Activated CD4-positive, alpha-beta memory T cell treated with anti-CD3 and anti-CD28 coated beads for 36 hours (primary cell): ENCODE measurements at regions not wholly inside any gene's neighbourhood (a gene's known extent, or its start where the extent isn't known, plus 50 kb on each side); places are given as distances from the start of the nearest gene placed in this dataset.

Source experiments
- CTCF ChIA-PET: fragments of 350-600 bp; sonication (Branson Sonifier 250); formaldehyde crosslinking; loops from one replicate; lab custom pipeline; 2021; ENCODE audit warnings: antibody characterized with exemption, inconsistent platforms; lab: Charles Lee
- POLR2A ChIA-PET: fragments of 350-600 bp; sonication (Branson Sonifier 250); formaldehyde crosslinking; loops from one replicate; lab custom pipeline; 2021; ENCODE audit warnings: antibody characterized with exemption; lab: Charles Lee
- DNase-seq: peaks from one replicate; pipeline ENCODE4 v3.0.0-alpha.2; 2020
- H3K27ac Mint-ChIP-seq: one replicate; pipeline ENCODE4 v1.8.0; 2021; ENCODE audit warnings: mixed read lengths
- H3K27me3 Mint-ChIP-seq: one replicate; pipeline ENCODE4 v1.8.0; 2021; ENCODE audit warnings: mixed read lengths
- H3K36me3 Mint-ChIP-seq: one replicate; pipeline ENCODE4 v1.8.0; 2021; ENCODE audit warnings: mixed read lengths
- H3K4me1 Mint-ChIP-seq: one replicate; pipeline ENCODE4 v1.8.0; 2021; ENCODE audit warnings: low read depth, mixed read lengths
- H3K4me3 Mint-ChIP-seq: one replicate; pipeline ENCODE4 v1.8.0; 2021; ENCODE audit warnings: mild to moderate bottlenecking, mixed read lengths
- H3K9me3 Mint-ChIP-seq: one replicate; pipeline ENCODE4 v1.8.0; 2021; ENCODE audit warnings: mixed read lengths
- intact Hi-C: fragments of 100-400 bp; cut with micrococcal nuclease; formaldehyde crosslinking; loops from one replicate; pipeline ENCODE4 v1.15.1; 2023

DNA sequence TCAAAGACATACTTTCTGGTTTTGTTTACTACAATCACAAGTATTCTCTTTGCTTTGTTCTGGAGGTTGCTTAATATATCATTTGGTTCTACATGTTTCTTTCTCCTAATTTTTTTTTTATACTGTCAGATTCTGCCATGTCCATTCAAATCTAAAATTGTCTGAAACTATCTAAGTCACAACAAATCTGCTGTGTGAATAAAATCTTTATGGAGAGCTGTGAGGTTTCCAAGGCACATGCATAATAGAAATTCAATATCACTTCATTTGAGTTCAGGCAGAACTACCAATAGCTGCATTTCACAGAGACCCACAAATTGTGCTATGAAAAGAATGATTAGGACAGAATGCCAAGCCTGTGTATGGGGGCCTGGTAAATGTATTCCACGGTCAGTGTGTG, 346.9 kb upstream of the ARRDC3 start:
- CTCF ChIA-PET = no interaction called here
- peaks cover 1% of the 10 kb centered on the region for H3K9me3 Mint-ChIP-seq
- no peaks in the 10 kb centered on the region for H3K4me1 Mint-ChIP-seq
- intact Hi-C loops = no loop called here
- no peak overlapping the region for H3K4me3 Mint-ChIP-seq
- DNase-seq = no peak
- no peaks in the 10 kb centered on the region for H3K27me3 Mint-ChIP-seq
- POLR2A ChIA-PET = no interaction called here
- no peaks in the 10 kb centered on the region for H3K36me3 Mint-ChIP-seq
- H3K27ac Mint-ChIP-seq = no peak overlapping the region

DNA sequence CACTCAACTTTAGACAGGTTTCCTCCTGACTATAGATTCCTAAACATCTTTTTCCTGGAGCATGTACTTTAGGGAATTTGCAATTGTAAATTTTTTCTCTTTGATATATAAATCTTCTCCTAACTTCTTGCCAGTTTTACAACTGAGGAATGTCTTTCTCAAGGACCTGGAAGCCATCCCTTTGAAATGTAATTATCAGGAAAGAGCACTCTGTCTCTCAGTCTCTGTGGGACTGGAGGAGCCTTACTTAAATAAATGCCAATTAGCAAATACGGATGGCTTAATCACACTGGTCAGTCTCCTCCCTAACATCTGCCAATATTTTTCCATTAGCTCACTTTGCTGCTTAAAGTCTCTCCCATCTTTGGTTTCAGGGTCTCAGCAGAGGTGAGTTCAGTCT, 344.3 kb upstream of the ARRDC3 start:
- H3K4me3 Mint-ChIP-seq = no peak overlapping the region
- H3K27me3 Mint-ChIP-seq = no peaks in the 10 kb centered on the region
- DNase-seq = no peak
- CTCF ChIA-PET = no interaction called here
- H3K9me3 Mint-ChIP-seq = peaks cover 1% of the 10 kb centered on the region
- H3K4me1 Mint-ChIP-seq = no peaks in the 10 kb centered on the region
- no peaks in the 10 kb centered on the region for H3K36me3 Mint-ChIP-seq
- POLR2A ChIA-PET = no interaction called here
- intact Hi-C loops = no loop called here
- no peak overlapping the region for H3K27ac Mint-ChIP-seq

DNA sequence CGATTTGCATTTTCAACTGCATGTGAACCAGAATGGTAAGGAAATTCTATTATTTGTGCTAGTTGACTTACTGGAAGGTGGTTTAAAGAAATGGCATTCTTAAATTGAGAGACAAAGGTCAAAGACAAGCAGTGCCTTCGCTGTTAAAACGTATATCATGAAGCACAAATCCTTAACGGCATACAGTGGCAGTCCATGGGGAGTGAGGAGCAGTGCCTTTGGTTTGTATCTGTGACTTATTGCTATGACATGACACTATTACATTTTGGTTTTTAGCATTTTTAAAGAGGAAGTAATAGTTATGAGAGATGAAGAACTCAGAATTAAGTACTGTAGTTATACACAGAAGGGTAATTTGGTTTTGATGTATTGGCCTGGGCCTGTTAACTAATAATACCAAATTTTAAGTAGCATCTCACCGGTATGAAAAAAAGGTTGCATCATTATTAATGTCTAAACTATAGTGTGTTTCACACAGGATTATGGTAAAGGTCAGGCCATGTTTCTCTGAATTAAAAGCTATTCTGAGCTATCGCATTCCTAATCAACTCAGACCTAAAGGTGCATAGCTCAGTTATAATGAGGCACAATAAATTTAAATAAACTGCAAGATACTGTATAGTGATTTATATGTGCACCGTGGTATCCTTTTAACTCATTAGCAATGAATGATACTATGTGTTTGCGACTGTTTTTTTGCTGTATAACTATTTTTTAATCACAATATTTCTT, 339.8 kb upstream of the ARRDC3 start:
- CTCF ChIA-PET = no interaction called here
- no peaks in the 10 kb centered on the region for H3K4me1 Mint-ChIP-seq
- no peaks in the 10 kb centered on the region for H3K27me3 Mint-ChIP-seq
- H3K4me3 Mint-ChIP-seq = no peak overlapping the region
- POLR2A ChIA-PET = no interaction called here
- H3K9me3 Mint-ChIP-seq = peaks cover 1% of the 10 kb centered on the region
- intact Hi-C loops = no loop called here
- DNase-seq = no peak
- H3K27ac Mint-ChIP-seq = no peak overlapping the region
- H3K36me3 Mint-ChIP-seq = no peaks in the 10 kb centered on the region

DNA sequence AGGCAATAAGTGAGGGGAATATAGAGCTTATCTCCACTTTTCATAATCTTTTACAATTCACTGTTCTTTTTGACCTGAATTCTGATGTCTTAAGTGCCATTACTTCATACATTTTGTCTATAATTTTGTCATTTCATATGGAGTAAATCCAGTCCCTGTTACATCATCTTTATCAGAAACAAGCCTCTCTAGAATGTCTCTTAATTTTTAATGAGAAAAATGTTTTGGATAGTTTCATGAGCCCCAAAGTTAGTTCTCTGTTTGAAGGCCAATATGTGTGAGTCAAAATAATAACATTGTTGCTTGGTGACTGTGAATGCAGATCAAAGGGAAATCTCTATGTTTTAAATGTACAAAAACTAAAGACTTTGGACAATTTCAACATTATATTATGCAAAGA, 329.6 kb upstream of the ARRDC3 start:
- intact Hi-C loops = no loop called here
- Mint-ChIP-seq H3K27ac (no peak overlapping the region), H3K36me3 (no peaks in the 10 kb centered on the region), H3K9me3 (peaks cover 7% of the 10 kb centered on the region), H3K4me3 (no peak overlapping the region), H3K4me1 (no peaks in the 10 kb centered on the region), H3K27me3 (no peaks in the 10 kb centered on the region)
- DNase-seq = no peak
- POLR2A ChIA-PET = no interaction called here
- CTCF ChIA-PET = no interaction called here

DNA sequence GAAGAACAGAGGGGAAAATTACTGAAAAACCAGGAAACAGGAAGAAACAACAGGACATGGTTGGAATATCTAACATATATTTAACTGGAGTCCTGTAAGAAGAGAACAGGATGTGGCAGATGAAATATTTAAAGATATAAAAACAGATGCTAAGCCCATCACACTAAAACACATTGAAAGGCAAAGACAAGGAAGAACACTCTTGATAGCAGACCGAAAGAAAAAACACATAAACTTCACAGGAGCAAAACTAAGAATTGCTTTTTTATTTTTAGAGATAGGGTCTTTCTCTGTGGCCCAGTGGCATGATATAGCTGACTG, 324.4 kb upstream of the ARRDC3 start:
- Mint-ChIP-seq H3K9me3 (peaks cover 5% of the 10 kb centered on the region), H3K4me3 (no peak overlapping the region), H3K27ac (no peak overlapping the region), H3K27me3 (no peaks in the 10 kb centered on the region), H3K4me1 (no peaks in the 10 kb centered on the region), H3K36me3 (no peaks in the 10 kb centered on the region)
- intact Hi-C loops = no loop called here
- DNase-seq = no peak
- CTCF ChIA-PET = no interaction called here
- POLR2A ChIA-PET = no interaction called here

DNA sequence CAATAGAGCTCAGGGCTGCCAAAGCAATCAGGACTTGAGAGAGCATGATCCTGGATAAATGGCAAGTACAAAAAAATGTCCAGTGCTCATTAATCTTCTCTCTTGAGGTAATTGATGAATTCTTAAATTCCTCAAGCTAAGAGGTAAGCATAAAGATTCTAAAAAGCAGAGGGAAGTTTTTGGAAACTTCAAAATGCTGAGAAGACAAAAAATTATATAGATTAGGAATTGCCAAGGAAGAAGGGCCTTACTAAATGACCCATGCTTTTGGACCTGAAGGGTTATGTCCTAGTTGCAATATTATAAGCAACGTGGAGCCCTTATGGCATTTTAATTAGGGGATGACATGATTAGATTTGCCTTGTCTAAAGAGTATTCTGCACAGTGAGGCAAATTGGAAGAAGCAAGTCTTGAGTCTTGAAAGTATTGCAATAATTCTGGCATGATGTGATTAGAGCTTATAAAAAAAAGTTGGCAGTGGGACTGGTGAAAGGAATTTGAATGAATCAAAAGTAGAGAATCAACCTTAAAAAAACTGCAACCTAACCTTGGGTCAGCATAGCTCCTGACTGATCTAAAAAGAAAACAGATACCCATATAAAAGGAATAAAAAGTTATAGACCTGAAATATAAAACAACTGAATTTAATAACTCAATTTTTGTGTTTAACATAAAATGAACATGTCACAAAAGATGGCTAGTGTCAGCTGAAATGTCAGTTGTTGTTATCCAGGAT, 323.8 kb upstream of the ARRDC3 start:
- H3K4me3 Mint-ChIP-seq = no peak overlapping the region
- H3K27ac Mint-ChIP-seq = no peak overlapping the region
- H3K27me3 Mint-ChIP-seq = no peaks in the 10 kb centered on the region
- ChIA-PET POLR2A (no interaction called here), CTCF (no interaction called here)
- no peaks in the 10 kb centered on the region for H3K4me1 Mint-ChIP-seq
- no peak for DNase-seq
- intact Hi-C loops = no loop called here
- H3K36me3 Mint-ChIP-seq = no peaks in the 10 kb centered on the region
- H3K9me3 Mint-ChIP-seq = peaks cover 5% of the 10 kb centered on the region

DNA sequence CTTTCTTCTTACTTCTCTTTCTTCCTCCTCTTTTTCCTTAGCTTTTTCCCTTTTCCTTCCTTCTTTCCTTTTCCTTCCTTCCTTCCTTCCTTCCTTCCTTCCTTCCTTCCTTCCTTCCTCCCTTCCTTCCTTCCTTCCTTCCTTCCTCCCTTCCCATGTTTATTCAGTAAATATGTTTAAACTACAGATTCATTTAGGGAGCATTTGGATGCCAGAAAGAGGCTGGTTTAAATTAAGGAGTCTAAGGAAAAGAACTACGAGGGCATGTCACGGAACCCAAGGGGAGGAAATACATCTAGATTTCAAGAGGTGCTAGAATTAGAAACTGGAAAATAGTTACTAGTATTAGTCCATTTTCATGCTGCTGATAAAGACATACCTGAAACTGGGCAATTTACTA, 320.0 kb upstream of the ARRDC3 start:
- Mint-ChIP-seq H3K36me3 (no peaks in the 10 kb centered on the region), H3K27ac (no peak overlapping the region), H3K27me3 (no peaks in the 10 kb centered on the region), H3K4me1 (no peaks in the 10 kb centered on the region), H3K4me3 (no peak overlapping the region), H3K9me3 (peaks cover 15% of the 10 kb centered on the region)
- DNase-seq = no peak
- CTCF ChIA-PET = no interaction called here
- POLR2A ChIA-PET = no interaction called here
- intact Hi-C loops = no loop called here

DNA sequence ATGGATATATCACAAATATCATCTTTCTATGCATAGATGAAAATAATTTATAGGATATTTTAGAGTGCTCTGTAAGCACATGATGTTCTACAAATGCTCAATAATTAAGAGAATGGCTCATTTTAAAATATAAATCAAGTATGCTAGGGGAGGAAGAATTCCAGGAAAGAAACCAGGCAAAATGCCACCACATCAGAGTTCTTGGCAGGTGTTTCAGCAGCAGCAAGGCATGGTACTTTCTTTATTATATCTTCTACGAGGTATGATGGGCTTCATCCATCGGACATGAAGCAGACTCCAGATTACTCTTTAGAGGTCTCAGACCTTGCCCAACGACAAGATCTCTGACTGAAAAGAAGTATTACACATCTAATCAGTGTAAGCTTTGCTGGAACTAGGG, 316.3 kb upstream of the ARRDC3 start:
- DNase-seq = no peak
- intact Hi-C loops = no loop called here
- Mint-ChIP-seq H3K36me3 (no peaks in the 10 kb centered on the region), H3K4me1 (no peaks in the 10 kb centered on the region), H3K27ac (no peak overlapping the region), H3K4me3 (no peak overlapping the region), H3K27me3 (no peaks in the 10 kb centered on the region), H3K9me3 (peaks cover 15% of the 10 kb centered on the region)
- ChIA-PET CTCF (no interaction called here), POLR2A (no interaction called here)

DNA sequence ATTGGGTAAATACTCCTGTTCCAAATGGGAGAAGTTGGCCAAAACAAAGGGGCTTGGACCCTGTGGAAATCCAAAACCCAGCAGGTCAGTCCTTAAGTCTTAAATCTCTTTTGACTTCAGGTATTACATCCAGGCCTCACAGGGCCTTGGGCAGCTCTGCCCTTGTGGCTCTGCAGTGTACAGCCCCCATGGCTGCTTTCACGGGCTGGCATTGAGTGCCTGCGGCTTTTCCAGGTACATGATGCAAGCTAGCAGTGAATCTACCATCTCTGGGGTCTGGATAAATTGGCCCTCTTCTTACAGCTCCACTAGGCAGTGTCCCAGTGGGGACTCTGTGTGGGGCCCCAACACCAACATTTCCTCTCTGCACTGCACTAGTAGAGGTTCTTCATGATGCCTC, 308.5 kb upstream of the ARRDC3 start:
- Mint-ChIP-seq H3K4me1 (no peaks in the 10 kb centered on the region), H3K4me3 (no peak overlapping the region), H3K9me3 (peaks cover 8% of the 10 kb centered on the region), H3K27ac (no peak overlapping the region), H3K36me3 (no peaks in the 10 kb centered on the region), H3K27me3 (no peaks in the 10 kb centered on the region)
- intact Hi-C loops = no loop called here
- ChIA-PET CTCF (no interaction called here), POLR2A (no interaction called here)
- no peak for DNase-seq

DNA sequence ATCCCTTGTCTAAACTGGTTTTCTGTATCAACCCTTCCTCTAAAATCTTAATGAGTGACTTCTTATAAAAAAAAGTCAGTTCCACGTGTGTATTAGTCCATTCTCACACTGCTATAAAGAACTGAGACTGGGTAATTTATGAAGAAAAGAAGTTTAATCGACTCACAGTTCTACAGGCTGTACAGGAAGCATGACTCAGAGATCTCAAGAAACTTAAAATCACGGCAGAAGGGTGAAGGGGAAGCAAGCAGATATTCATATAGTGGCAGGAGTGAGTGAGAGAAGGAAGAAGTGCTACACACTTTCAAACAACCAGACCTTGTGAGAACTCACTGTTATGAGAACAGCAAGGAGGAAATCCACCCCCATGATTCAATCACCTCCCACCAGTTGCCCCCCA, 307.8 kb upstream of the ARRDC3 start:
- Mint-ChIP-seq H3K27ac (no peak overlapping the region), H3K36me3 (no peaks in the 10 kb centered on the region), H3K27me3 (no peaks in the 10 kb centered on the region), H3K4me3 (no peak overlapping the region), H3K4me1 (no peaks in the 10 kb centered on the region), H3K9me3 (peaks cover 6% of the 10 kb centered on the region)
- ChIA-PET POLR2A (no interaction called here), CTCF (no interaction called here)
- intact Hi-C loops = no loop called here
- no peak for DNase-seq

DNA sequence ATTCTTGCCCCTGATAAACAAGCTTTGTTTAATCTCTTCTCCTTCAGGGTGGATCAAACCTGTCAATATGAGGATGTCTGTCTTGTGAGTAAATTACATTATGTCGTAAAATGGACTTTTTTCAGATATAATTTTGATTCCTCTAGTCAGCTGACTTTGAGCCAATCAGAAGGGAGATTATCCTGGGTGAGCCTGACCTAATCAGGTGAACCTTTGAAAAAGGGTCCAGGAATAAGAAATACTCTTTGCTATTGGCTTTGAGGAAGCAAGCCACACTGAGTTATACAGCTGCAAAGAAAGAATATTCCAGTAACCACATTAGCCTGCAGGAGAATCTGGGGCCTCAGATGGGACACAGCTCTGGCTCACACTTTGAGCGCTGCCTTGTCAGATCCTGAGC, 304.3 kb upstream of the ARRDC3 start:
- Mint-ChIP-seq H3K9me3 (peaks cover under 1% of the 10 kb centered on the region), H3K27ac (no peak overlapping the region), H3K36me3 (no peaks in the 10 kb centered on the region), H3K27me3 (no peaks in the 10 kb centered on the region), H3K4me1 (no peaks in the 10 kb centered on the region), H3K4me3 (no peak overlapping the region)
- intact Hi-C loops = no loop called here
- no peak for DNase-seq
- ChIA-PET POLR2A (no interaction called here), CTCF (no interaction called here)

DNA sequence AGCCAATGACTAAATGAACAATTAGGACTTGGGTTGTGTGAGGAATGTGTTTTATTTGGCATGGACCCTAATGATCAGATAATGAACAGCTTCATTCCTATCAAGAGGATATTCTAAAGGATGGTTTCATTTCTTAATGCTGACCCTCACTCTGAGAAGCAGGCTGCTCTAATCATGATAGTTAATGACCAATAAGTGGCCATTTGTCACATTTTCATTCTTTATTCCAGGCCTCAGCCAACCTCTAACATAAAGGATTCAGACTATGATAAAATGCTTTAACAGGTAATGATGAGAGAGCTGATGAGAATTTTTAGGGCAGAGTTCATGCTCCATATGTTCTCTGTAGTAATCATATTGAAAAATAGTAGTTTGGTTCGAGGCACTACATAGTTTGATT, 301.5 kb upstream of the ARRDC3 start:
- no peaks in the 10 kb centered on the region for H3K27me3 Mint-ChIP-seq
- no peak overlapping the region for H3K4me3 Mint-ChIP-seq
- H3K27ac Mint-ChIP-seq = no peak overlapping the region
- ChIA-PET CTCF (no interaction called here), POLR2A (no interaction called here)
- no peaks in the 10 kb centered on the region for H3K4me1 Mint-ChIP-seq
- no peaks in the 10 kb centered on the region for H3K9me3 Mint-ChIP-seq
- no peaks in the 10 kb centered on the region for H3K36me3 Mint-ChIP-seq
- intact Hi-C loops = no loop called here
- no peak for DNase-seq

DNA sequence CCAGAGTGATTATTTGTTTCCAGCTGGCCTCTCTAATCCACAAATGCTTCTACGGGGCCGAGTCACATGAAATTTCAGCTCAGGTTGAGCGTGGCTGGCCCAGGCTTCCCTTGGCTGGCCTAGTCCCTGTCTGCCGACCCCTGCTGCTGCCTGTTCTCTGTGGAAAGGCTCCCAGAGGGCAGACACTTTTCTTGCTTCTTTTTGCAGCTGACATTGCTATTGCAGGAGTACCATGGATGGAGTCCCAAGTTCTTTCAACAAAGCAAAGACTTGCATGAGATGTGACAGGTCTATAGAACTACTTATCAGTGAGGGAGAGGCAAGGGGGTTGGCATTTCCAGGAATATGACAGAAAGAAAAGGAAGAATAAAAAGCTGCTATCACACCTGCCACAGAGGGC, 287.4 kb upstream of the ARRDC3 start:
- POLR2A ChIA-PET = no interaction called here
- intact Hi-C loops = no loop called here
- Mint-ChIP-seq H3K9me3 (no peaks in the 10 kb centered on the region), H3K4me1 (no peaks in the 10 kb centered on the region), H3K27ac (no peak overlapping the region), H3K36me3 (no peaks in the 10 kb centered on the region), H3K4me3 (no peak overlapping the region), H3K27me3 (no peaks in the 10 kb centered on the region)
- no peak for DNase-seq
- CTCF ChIA-PET = no interaction called here
